ENCODE measurements at regions not wholly inside any gene's neighbourhood (a gene's known extent, or its start where the extent isn't known, plus 50 kb on each side); places are given as distances from the start of the nearest gene placed in this dataset.

- H3K36me3 ChIP-seq = no peaks in the 10 kb centered on the region
- no peak overlapping the region for H3K27ac ChIP-seq
- intact Hi-C loops (cut with DNase I; ENCODE audit: low total_unique reads) = no loop called here
- no peaks in the 10 kb centered on the region for H3K27me3 ChIP-seq
- H3K4me3 ChIP-seq = no peak overlapping the region
- TF ChIP-seq POLR2AphosphoS5 (IDR thresholded peaks at IDR 0.05) = no peak
- no peak for TF ChIP-seq CTCF (IDR thresholded peaks at IDR 0.05)
- no peak for TF ChIP-seq POLR2A (IDR thresholded peaks at IDR 0.05)
- H3K9me3 ChIP-seq = no peaks in the 10 kb centered on the region
- DNase-seq (ENCODE audit: low spot score in 2 of 2) = no peak
- no peaks in the 10 kb centered on the region for H3K4me1 ChIP-seq
Observed at GRCh38 chr12:71233083-71233482, 75.3 kb upstream of the TSPAN8 start.

- H3K9me3 ChIP-seq = no peaks in the 10 kb centered on the region
- intact Hi-C loops (cut with DNase I; ENCODE audit: low total_unique reads) = no loop called here
- no peaks in the 10 kb centered on the region for H3K4me1 ChIP-seq
- H3K27ac ChIP-seq = no peak overlapping the region
- H3K4me3 ChIP-seq = no peak overlapping the region
- no peaks in the 10 kb centered on the region for H3K36me3 ChIP-seq
- H3K27me3 ChIP-seq = no peaks in the 10 kb centered on the region
- DNase-seq (ENCODE audit: low spot score in 2 of 2) = no peak
- TF ChIP-seq POLR2A (IDR thresholded peaks at IDR 0.05) (no peak), CTCF (IDR thresholded peaks at IDR 0.05) (no peak), POLR2AphosphoS5 (IDR thresholded peaks at IDR 0.05) (no peak)
Observed at GRCh38 chr12:71230542-71230941, 72.7 kb upstream of the TSPAN8 start.

GRCh38 chr12:71223139-71223538, 65.3 kb upstream of the TSPAN8 start:
- TF ChIP-seq CTCF (IDR thresholded peaks at IDR 0.05) = no peak
- TF ChIP-seq POLR2A (IDR thresholded peaks at IDR 0.05) = no peak
- TF ChIP-seq POLR2AphosphoS5 (IDR thresholded peaks at IDR 0.05) = no peak
- H3K4me1 ChIP-seq = no peaks in the 10 kb centered on the region
- H3K27ac ChIP-seq = no peak overlapping the region
- H3K9me3 ChIP-seq = no peaks in the 10 kb centered on the region
- intact Hi-C loops (cut with DNase I; ENCODE audit: low total_unique reads) = no loop called here
- H3K27me3 ChIP-seq = no peaks in the 10 kb centered on the region
- no peak overlapping the region for H3K4me3 ChIP-seq
- no peaks in the 10 kb centered on the region for H3K36me3 ChIP-seq
- no peak for DNase-seq (ENCODE audit: low spot score in 2 of 2)

- intact Hi-C loops (cut with DNase I; ENCODE audit: low total_unique reads) = no loop called here
- TF ChIP-seq POLR2AphosphoS5 (IDR thresholded peaks at IDR 0.05) = no peak
- no peak for DNase-seq (ENCODE audit: low spot score in 2 of 2)
- no peaks in the 10 kb centered on the region for H3K36me3 ChIP-seq
- no peak overlapping the region for H3K27ac ChIP-seq
- H3K4me1 ChIP-seq = no peaks in the 10 kb centered on the region
- H3K4me3 ChIP-seq = no peak overlapping the region
- H3K9me3 ChIP-seq = no peaks in the 10 kb centered on the region
- no peaks in the 10 kb centered on the region for H3K27me3 ChIP-seq
Observed at GRCh38 chr12:71222436-71222835, 64.6 kb upstream of the TSPAN8 start.

GRCh38 chr12:71220260-71220659, 62.5 kb upstream of the TSPAN8 start:
- no peaks in the 10 kb centered on the region for H3K9me3 ChIP-seq
- no peaks in the 10 kb centered on the region for H3K36me3 ChIP-seq
- intact Hi-C loops (cut with DNase I; ENCODE audit: low total_unique reads) = no loop called here
- H3K27me3 ChIP-seq = no peaks in the 10 kb centered on the region
- H3K27ac ChIP-seq = no peak overlapping the region
- no peak for TF ChIP-seq POLR2AphosphoS5 (IDR thresholded peaks at IDR 0.05)
- no peak for TF ChIP-seq POLR2A (IDR thresholded peaks at IDR 0.05)
- no peak for TF ChIP-seq CTCF (IDR thresholded peaks at IDR 0.05)
- H3K4me3 ChIP-seq = no peak overlapping the region
- DNase-seq (ENCODE audit: low spot score in 2 of 2) = no peak
- H3K4me1 ChIP-seq = no peaks in the 10 kb centered on the region

- Histone ChIP-seq H3K36me3 (no peaks in the 10 kb centered on the region), H3K27ac (peak overlapping the region in 1 of 2 donors; percentile 41), H3K4me3 (no peak overlapping the region), H3K9me3 (no peaks in the 10 kb centered on the region), H3K27me3 (no peaks in the 10 kb centered on the region), H3K4me1 (no peaks in the 10 kb centered on the region)
- intact Hi-C loops (cut with DNase I; ENCODE audit: low total_unique reads) = no loop called here
- no peak for TF ChIP-seq CTCF (IDR thresholded peaks at IDR 0.05)
- TF ChIP-seq POLR2AphosphoS5 (IDR thresholded peaks at IDR 0.05) = no peak
- TF ChIP-seq POLR2A (IDR thresholded peaks at IDR 0.05) = no peak
- DNase-seq (ENCODE audit: low spot score in 2 of 2) = no peak
Observed at GRCh38 chr12:71219224-71219623, 61.4 kb upstream of the TSPAN8 start.
